ENCODE measurements at regions not wholly inside any gene's neighbourhood (a gene's known extent, or its start where the extent isn't known, plus 50 kb on each side); places are given as distances from the start of the nearest gene placed in this dataset.

- 53 to 81% (median 57%) methylated on average over 1 of the region's 1 CpG for whole genome bisulfite sequencing, 3 donors
These were observed 851.5 kb downstream of the SORCS1 start for GRCh38 chr10:106313041-106313440.

GRCh38 chr10:106312087-106312486 is 852.4 kb downstream of the SORCS1 start:
- H3K4me3 ChIP-seq (ENCODE audit: low read depth in 1 of 3, low read length in 3 of 3), result no peak overlapping the region
- H3K4me1 ChIP-seq (ENCODE audit: control insufficient read depth in 3 of 3, insufficient read depth in 2 of 3, low read depth in 1 of 3, low read length in 2 of 3), result no peaks in the 10 kb centered on the region
- WGBS, 3 donors, result 48 to 78% (median 68%) methylated on average over 1 of the region's 1 CpG
- H3K27me3 ChIP-seq (ENCODE audit: control insufficient read depth in 3 of 3, insufficient read depth in 3 of 3, low read length in 3 of 3), result no peaks in the 10 kb centered on the region
- FAIRE-seq, result no peak
- no peaks in the 10 kb centered on the region for H3K36me3 ChIP-seq (ENCODE audit: control insufficient read depth in 3 of 3, insufficient read depth in 2 of 3, low read depth in 1 of 3, low read length in 3 of 3)
- H3K9me3 ChIP-seq (ENCODE audit: control insufficient read depth in 2 of 2, insufficient read depth in 1 of 2, low read depth in 1 of 2, low read length in 1 of 2), result no peaks in the 10 kb centered on the region
- no peak for DNase-seq
- no peak overlapping the region for H3K27ac ChIP-seq (ENCODE audit: low read depth in 1 of 3, low read length in 2 of 3)

More at GRCh38 chr10:106313041-106313440, 851.5 kb downstream of the SORCS1 start:
- H3K36me3 ChIP-seq (ENCODE audit: control insufficient read depth in 3 of 3, insufficient read depth in 2 of 3, low read depth in 1 of 3, low read length in 3 of 3), result no peaks in the 10 kb centered on the region
- no peak overlapping the region for H3K27ac ChIP-seq (ENCODE audit: low read depth in 1 of 3, low read length in 2 of 3)
- no peak overlapping the region for H3K4me3 ChIP-seq (ENCODE audit: low read depth in 1 of 3, low read length in 3 of 3)
- H3K4me1 ChIP-seq (ENCODE audit: control insufficient read depth in 3 of 3, insufficient read depth in 2 of 3, low read depth in 1 of 3, low read length in 2 of 3), result no peaks in the 10 kb centered on the region
- no peak for FAIRE-seq
- DNase-seq, result no peak
- H3K9me3 ChIP-seq (ENCODE audit: control insufficient read depth in 2 of 2, insufficient read depth in 1 of 2, low read depth in 1 of 2, low read length in 1 of 2), result no peaks in the 10 kb centered on the region
- no peaks in the 10 kb centered on the region for H3K27me3 ChIP-seq (ENCODE audit: control insufficient read depth in 3 of 3, insufficient read depth in 3 of 3, low read length in 3 of 3)

GRCh38 chr10:106311590-106311989 is 852.9 kb downstream of the SORCS1 start:
- Histone ChIP-seq H3K4me1 (ENCODE audit: control insufficient read depth in 3 of 3, insufficient read depth in 2 of 3, low read depth in 1 of 3, low read length in 2 of 3) (no peaks in the 10 kb centered on the region), H3K27ac (ENCODE audit: low read depth in 1 of 3, low read length in 2 of 3) (no peak overlapping the region), H3K36me3 (ENCODE audit: control insufficient read depth in 3 of 3, insufficient read depth in 2 of 3, low read depth in 1 of 3, low read length in 3 of 3) (no peaks in the 10 kb centered on the region), H3K27me3 (ENCODE audit: control insufficient read depth in 3 of 3, insufficient read depth in 3 of 3, low read length in 3 of 3) (no peaks in the 10 kb centered on the region), H3K4me3 (ENCODE audit: low read depth in 1 of 3, low read length in 3 of 3) (no peak overlapping the region), H3K9me3 (ENCODE audit: control insufficient read depth in 2 of 2, insufficient read depth in 1 of 2, low read depth in 1 of 2, low read length in 1 of 2) (no peaks in the 10 kb centered on the region)
- WGBS, 3 donors, result 62 to 68% (median 64%) methylated on average over 4 of the region's 4 CpGs
- no peak for FAIRE-seq
- DNase-seq, result no peak

DNA sequence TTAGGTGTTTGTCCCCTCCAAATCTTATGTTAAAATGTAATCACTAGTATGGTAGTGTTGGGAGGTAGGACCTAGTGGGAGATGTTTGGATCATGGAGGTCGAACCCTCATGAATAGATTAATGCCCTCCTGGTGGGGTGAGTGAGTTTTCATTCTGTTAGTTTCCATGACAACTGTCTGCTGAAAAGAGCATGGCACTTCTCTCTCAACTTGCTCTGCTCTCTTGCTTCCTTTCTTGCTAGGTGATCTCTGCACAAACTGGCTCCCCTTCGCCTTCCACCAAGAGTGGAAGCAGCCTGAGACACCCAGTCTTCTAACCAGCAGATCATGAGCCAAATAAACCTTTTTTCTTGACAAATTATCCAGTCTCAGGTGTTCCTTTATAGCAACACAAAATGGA is 853.9 kb downstream of the SORCS1 start:
- H3K4me1 ChIP-seq (ENCODE audit: control insufficient read depth in 3 of 3, insufficient read depth in 2 of 3, low read depth in 1 of 3, low read length in 2 of 3), result no peaks in the 10 kb centered on the region
- FAIRE-seq, result no peak
- WGBS, 3 donors, result 43 to 63% (median 49%) methylated on average over 2 of the region's 2 CpGs
- no peaks in the 10 kb centered on the region for H3K9me3 ChIP-seq (ENCODE audit: control insufficient read depth in 2 of 2, insufficient read depth in 1 of 2, low read depth in 1 of 2, low read length in 1 of 2)
- DNase-seq, result no peak
- no peak overlapping the region for H3K4me3 ChIP-seq (ENCODE audit: low read depth in 1 of 3, low read length in 3 of 3)
- H3K36me3 ChIP-seq (ENCODE audit: control insufficient read depth in 3 of 3, insufficient read depth in 2 of 3, low read depth in 1 of 3, low read length in 3 of 3), result no peaks in the 10 kb centered on the region
- H3K27ac ChIP-seq (ENCODE audit: low read depth in 1 of 3, low read length in 2 of 3), result no peak overlapping the region
- H3K27me3 ChIP-seq (ENCODE audit: control insufficient read depth in 3 of 3, insufficient read depth in 3 of 3, low read length in 3 of 3), result no peaks in the 10 kb centered on the region

DNA sequence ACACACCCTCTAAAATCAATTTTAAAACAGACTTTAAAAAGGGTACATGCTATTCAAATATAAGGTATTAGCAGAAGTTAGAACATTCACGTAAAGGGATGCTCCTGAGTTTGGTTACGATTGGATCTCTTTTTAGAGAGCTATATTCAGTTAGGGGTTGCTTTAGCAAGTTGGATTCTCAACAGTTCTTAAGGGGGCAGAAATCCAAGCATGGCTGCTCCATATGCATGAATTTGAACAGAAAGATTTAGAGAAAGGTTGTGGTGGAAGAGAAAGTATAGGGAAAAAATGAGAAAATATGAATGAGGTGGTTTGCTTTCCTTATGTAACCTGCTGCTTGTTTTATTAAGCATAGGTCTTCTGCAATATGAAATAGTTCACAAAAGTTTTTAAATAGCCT is 855.1 kb downstream of the SORCS1 start:
- Histone ChIP-seq H3K4me1 (ENCODE audit: control insufficient read depth in 3 of 3, insufficient read depth in 2 of 3, low read depth in 1 of 3, low read length in 2 of 3) (no peaks in the 10 kb centered on the region), H3K36me3 (ENCODE audit: control insufficient read depth in 3 of 3, insufficient read depth in 2 of 3, low read depth in 1 of 3, low read length in 3 of 3) (no peaks in the 10 kb centered on the region), H3K9me3 (ENCODE audit: control insufficient read depth in 2 of 2, insufficient read depth in 1 of 2, low read depth in 1 of 2, low read length in 1 of 2) (no peaks in the 10 kb centered on the region), H3K4me3 (ENCODE audit: low read depth in 1 of 3, low read length in 3 of 3) (no peak overlapping the region), H3K27me3 (ENCODE audit: control insufficient read depth in 3 of 3, insufficient read depth in 3 of 3, low read length in 3 of 3) (no peaks in the 10 kb centered on the region), H3K27ac (ENCODE audit: low read depth in 1 of 3, low read length in 2 of 3) (no peak overlapping the region)
- WGBS, 3 donors, result 84 to 89% (median 88%) methylated on average over 2 of the region's 2 CpGs
- FAIRE-seq, result no peak
- no peak for DNase-seq

GRCh38 chr10:106308284-106308683 is 856.2 kb downstream of the SORCS1 start:
- H3K27me3 ChIP-seq (ENCODE audit: control insufficient read depth in 3 of 3, insufficient read depth in 3 of 3, low read length in 3 of 3), result no peaks in the 10 kb centered on the region
- WGBS, 3 donors, result 65 to 73% (median 69%) methylated on average over 2 of the region's 2 CpGs
- no peak for FAIRE-seq
- H3K27ac ChIP-seq (ENCODE audit: low read depth in 1 of 3, low read length in 2 of 3), result no peak overlapping the region
- no peaks in the 10 kb centered on the region for H3K4me1 ChIP-seq (ENCODE audit: control insufficient read depth in 3 of 3, insufficient read depth in 2 of 3, low read depth in 1 of 3, low read length in 2 of 3)
- H3K9me3 ChIP-seq (ENCODE audit: control insufficient read depth in 2 of 2, insufficient read depth in 1 of 2, low read depth in 1 of 2, low read length in 1 of 2), result no peaks in the 10 kb centered on the region
- H3K36me3 ChIP-seq (ENCODE audit: control insufficient read depth in 3 of 3, insufficient read depth in 2 of 3, low read depth in 1 of 3, low read length in 3 of 3), result no peaks in the 10 kb centered on the region
- no peak for DNase-seq
- H3K4me3 ChIP-seq (ENCODE audit: low read depth in 1 of 3, low read length in 3 of 3), result no peak overlapping the region

- FAIRE-seq (no peak), DNase-seq (no peak)
- H3K27ac ChIP-seq (ENCODE audit: low read depth in 1 of 3, low read length in 2 of 3), result no peak overlapping the region
- no peaks in the 10 kb centered on the region for H3K9me3 ChIP-seq (ENCODE audit: control insufficient read depth in 2 of 2, insufficient read depth in 1 of 2, low read depth in 1 of 2, low read length in 1 of 2)
- no peak overlapping the region for H3K4me3 ChIP-seq (ENCODE audit: low read depth in 1 of 3, low read length in 3 of 3)
- H3K27me3 ChIP-seq (ENCODE audit: control insufficient read depth in 3 of 3, insufficient read depth in 3 of 3, low read length in 3 of 3), result no peaks in the 10 kb centered on the region
- H3K36me3 ChIP-seq (ENCODE audit: control insufficient read depth in 3 of 3, insufficient read depth in 2 of 3, low read depth in 1 of 3, low read length in 3 of 3), result no peaks in the 10 kb centered on the region
- 65 to 87% (median 79%) methylated on average over 1 of the region's 1 CpG for WGBS, 3 donors
- no peaks in the 10 kb centered on the region for H3K4me1 ChIP-seq (ENCODE audit: control insufficient read depth in 3 of 3, insufficient read depth in 2 of 3, low read depth in 1 of 3, low read length in 2 of 3)
These were observed 860.5 kb downstream of the SORCS1 start for GRCh38 chr10:106304056-106304455.

- H3K4me3 ChIP-seq (ENCODE audit: low read depth in 1 of 3, low read length in 3 of 3), result no peak overlapping the region
- FAIRE-seq, result no peak
- no peaks in the 10 kb centered on the region for H3K27me3 ChIP-seq (ENCODE audit: control insufficient read depth in 3 of 3, insufficient read depth in 3 of 3, low read length in 3 of 3)
- WGBS, 3 donors, result 70 to 74% (median 72%) methylated on average over 4 of the region's 4 CpGs
- H3K27ac ChIP-seq (ENCODE audit: low read depth in 1 of 3, low read length in 2 of 3), result no peak overlapping the region
- no peaks in the 10 kb centered on the region for H3K36me3 ChIP-seq (ENCODE audit: control insufficient read depth in 3 of 3, insufficient read depth in 2 of 3, low read depth in 1 of 3, low read length in 3 of 3)
- no peaks in the 10 kb centered on the region for H3K4me1 ChIP-seq (ENCODE audit: control insufficient read depth in 3 of 3, insufficient read depth in 2 of 3, low read depth in 1 of 3, low read length in 2 of 3)
- DNase-seq, result no peak
- no peaks in the 10 kb centered on the region for H3K9me3 ChIP-seq (ENCODE audit: control insufficient read depth in 2 of 2, insufficient read depth in 1 of 2, low read depth in 1 of 2, low read length in 1 of 2)
These were observed 861.5 kb downstream of the SORCS1 start for GRCh38 chr10:106302961-106303360.

DNA sequence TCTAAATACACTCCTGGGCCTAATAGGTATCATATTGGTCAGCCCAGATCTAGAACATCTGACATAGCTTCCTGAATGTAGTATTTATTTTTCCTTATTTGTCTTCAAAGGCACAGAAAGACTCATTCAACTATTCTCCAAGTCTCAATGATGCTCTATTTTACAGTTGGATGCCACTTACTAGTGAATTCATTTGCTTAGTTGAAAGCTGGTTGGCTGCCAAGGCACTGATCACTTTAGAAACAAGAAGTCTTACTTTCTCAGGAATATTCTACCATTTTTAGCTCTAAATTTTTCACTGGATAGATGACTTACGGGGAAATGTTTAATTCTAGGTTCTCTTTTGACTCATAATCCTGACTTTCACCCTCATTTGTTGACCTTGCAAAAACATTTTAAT is 863.4 kb downstream of the SORCS1 start:
- Histone ChIP-seq H3K9me3 (ENCODE audit: control insufficient read depth in 2 of 2, insufficient read depth in 1 of 2, low read depth in 1 of 2, low read length in 1 of 2) (no peaks in the 10 kb centered on the region), H3K27ac (ENCODE audit: low read depth in 1 of 3, low read length in 2 of 3) (no peak overlapping the region), H3K36me3 (ENCODE audit: control insufficient read depth in 3 of 3, insufficient read depth in 2 of 3, low read depth in 1 of 3, low read length in 3 of 3) (no peaks in the 10 kb centered on the region), H3K4me1 (ENCODE audit: control insufficient read depth in 3 of 3, insufficient read depth in 2 of 3, low read depth in 1 of 3, low read length in 2 of 3) (no peaks in the 10 kb centered on the region), H3K4me3 (ENCODE audit: low read depth in 1 of 3, low read length in 3 of 3) (no peak overlapping the region), H3K27me3 (ENCODE audit: control insufficient read depth in 3 of 3, insufficient read depth in 3 of 3, low read length in 3 of 3) (no peaks in the 10 kb centered on the region)
- FAIRE-seq (no peak), DNase-seq (no peak)
- 61 to 68% (median 62%) methylated on average over 1 of the region's 1 CpG for WGBS, 3 donors
